Smooth muscle cell (in vitro differentiated cells): ENCODE measurements at regions not wholly inside any gene's neighbourhood (a gene's known extent, or its start where the extent isn't known, plus 50 kb on each side); places are given as distances from the start of the nearest gene placed in this dataset.

Experiments used
- DNase-seq: peaks from one replicate; lab custom pipeline; 2025; ENCODE audit not compliant: unreplicated experiment; lab: John Stamatoyannopoulos, UW
- H2AFZ ChIP-seq: fragments of 200-600 bp; sonication (generic); 2 replicates; pipeline ENCODE4 v1.6.0; 2016; ENCODE audit warnings: antibody characterized with exemption, low read depth, mild to moderate bottlenecking
- H3F3A ChIP-seq: fragments of 200-600 bp; sonication (generic); 2 replicates; pipeline ENCODE4 v1.6.0; 2017; ENCODE audit warnings: antibody characterized with exemption, low read depth
- H3K27ac ChIP-seq: fragments of 200-600 bp; sonication (generic); 2 replicates; pipeline ENCODE4 v1.5.1; 2016; ENCODE audit warnings: low read depth, mild to moderate bottlenecking
- H3K27me3 ChIP-seq: fragments of 200-600 bp; sonication (generic); 2 replicates; pipeline ENCODE4 v1.6.1; 2016; ENCODE audit warnings: low read depth, mild to moderate bottlenecking
- H3K36me3 ChIP-seq: fragments of 200-600 bp; sonication (generic); 2 replicates; pipeline ENCODE4 v1.5.1; 2016; ENCODE audit warnings: low read depth
- H3K4me1 ChIP-seq: fragments of 200-600 bp; sonication (generic); 2 replicates; pipeline ENCODE4 v1.5.1; 2016; ENCODE audit warnings: low read depth
- H3K4me2 ChIP-seq: fragments of 200-600 bp; sonication (generic); 2 replicates; pipeline ENCODE4 v1.6.0; 2016; ENCODE audit warnings: mild to moderate bottlenecking
- H3K4me3 ChIP-seq: fragments of 200-600 bp; sonication (generic); 2 replicates; pipeline ENCODE4 v1.5.1; 2016; ENCODE audit warnings: mild to moderate bottlenecking
- H3K79me2 ChIP-seq: fragments of 200-600 bp; sonication (generic); 2 replicates; pipeline ENCODE4 v1.6.0; 2016; ENCODE audit warnings: low read depth, mild to moderate bottlenecking
- H3K9ac ChIP-seq: fragments of 200-600 bp; sonication (generic); 2 replicates; pipeline ENCODE4 v1.6.0; 2016; ENCODE audit warnings: low read depth
- H3K9me3 ChIP-seq: fragments of 200-600 bp; sonication (generic); replicated peaks from 2 replicates; pipeline ENCODE4 v1.5.1; 2016; ENCODE audit warnings: low read depth
- H4K20me1 ChIP-seq: fragments of 200-600 bp; sonication (generic); 2 replicates; pipeline ENCODE4 v1.6.0; 2016; ENCODE audit warnings: low read depth
- CTCF ChIP-seq: fragments of 200-600 bp; sonication (generic); IDR thresholded peaks from 2 replicates; pipeline ENCODE4 v1.5.1; 2017; ENCODE audit warnings: borderline replicate concordance, mild to moderate bottlenecking, antibody characterized with exemption; ENCODE audit not compliant: insufficient read depth, poor library complexity, severe bottlenecking
- WGBS: methylation state at CpG from one replicate; pipeline ENCODE4 v1.1.7; 2016; ENCODE audit warnings: low lambda C conversion rate; 5-methylcytosine and 5-hydroxymethylcytosine counted together

GRCh38 chr5:2178071-2178477 is 295.3 kb upstream of the IRX4 start:
- TF ChIP-seq CTCF, result no peak
- Histone ChIP-seq H3K4me1 (no peaks in the 10 kb centered on the region), H3K9me3 (no peaks in the 10 kb centered on the region), H3K27ac (no peak overlapping the region), H3K79me2 (no peaks in the 10 kb centered on the region), H4K20me1 (no peaks in the 10 kb centered on the region), H3K27me3 (no peaks in the 10 kb centered on the region), H2AFZ (no peak overlapping the region), H3K4me2 (no peak overlapping the region), H3K9ac (no peak overlapping the region), H3K36me3 (no peaks in the 10 kb centered on the region), H3K4me3 (no peak overlapping the region), H3F3A (no peaks in the 10 kb centered on the region)
- DNase-seq, result no peak
- WGBS, result 93% methylated on average over 12 of the region's 12 CpGs

GRCh38 chr5:2177244-2177643 is 294.5 kb upstream of the IRX4 start:
- Histone ChIP-seq H3K27me3 (no peaks in the 10 kb centered on the region), H3F3A (no peaks in the 10 kb centered on the region), H3K79me2 (no peaks in the 10 kb centered on the region), H3K36me3 (no peaks in the 10 kb centered on the region), H4K20me1 (no peaks in the 10 kb centered on the region), H3K9me3 (no peaks in the 10 kb centered on the region), H3K4me1 (no peaks in the 10 kb centered on the region), H3K4me3 (no peak overlapping the region), H2AFZ (no peak overlapping the region), H3K27ac (no peak overlapping the region), H3K9ac (no peak overlapping the region), H3K4me2 (no peak overlapping the region)
- no peak for DNase-seq
- no peak for TF ChIP-seq CTCF
- 91% methylated on average over 7 of the region's 7 CpGs for WGBS

- no peak overlapping the region for H3K4me2 ChIP-seq
- H3K79me2 ChIP-seq, result no peaks in the 10 kb centered on the region
- H3K4me3 ChIP-seq, result no peak overlapping the region
- H2AFZ ChIP-seq, result no peak overlapping the region
- H3K27ac ChIP-seq, result no peak overlapping the region
- 79% methylated on average over 1 of the region's 1 CpG for WGBS
- no peak for TF ChIP-seq CTCF
- H3F3A ChIP-seq, result no peaks in the 10 kb centered on the region
- no peak overlapping the region for H3K9ac ChIP-seq
- H3K36me3 ChIP-seq, result no peaks in the 10 kb centered on the region
- no peaks in the 10 kb centered on the region for H3K9me3 ChIP-seq
- H4K20me1 ChIP-seq, result no peaks in the 10 kb centered on the region
- peaks cover 3% of the 10 kb centered on the region for H3K27me3 ChIP-seq
- H3K4me1 ChIP-seq, result no peaks in the 10 kb centered on the region
- DNase-seq, result no peak
These were observed 293.9 kb upstream of the IRX4 start for GRCh38 chr5:2176581-2176980.

GRCh38 chr5:2175842-2176404 is 293.2 kb upstream of the IRX4 start:
- WGBS, result 92% methylated on average over 29 of the region's 29 CpGs
- H3F3A ChIP-seq, result no peaks in the 10 kb centered on the region

More at GRCh38 chr5:2175842-2176404, 293.2 kb upstream of the IRX4 start:
- no peaks in the 10 kb centered on the region for H4K20me1 ChIP-seq
- peaks cover 1% of the 10 kb centered on the region for H3K4me1 ChIP-seq
- H3K9me3 ChIP-seq, result no peaks in the 10 kb centered on the region
- H3K36me3 ChIP-seq, result no peaks in the 10 kb centered on the region
- no peak overlapping the region for H2AFZ ChIP-seq
- no peak for DNase-seq
- TF ChIP-seq CTCF, result no peak
- peaks cover 9% of the 10 kb centered on the region for H3K27me3 ChIP-seq
- H3K4me3 ChIP-seq, result no peak overlapping the region
- H3K9ac ChIP-seq, result no peak overlapping the region
- H3K4me2 ChIP-seq, result no peak overlapping the region
- H3K79me2 ChIP-seq, result no peaks in the 10 kb centered on the region
- no peak overlapping the region for H3K27ac ChIP-seq
